ENCODE measurements at regions not wholly inside any gene's neighbourhood (a gene's known extent, or its start where the extent isn't known, plus 50 kb on each side); places are given as distances from the start of the nearest gene placed in this dataset.

DNA sequence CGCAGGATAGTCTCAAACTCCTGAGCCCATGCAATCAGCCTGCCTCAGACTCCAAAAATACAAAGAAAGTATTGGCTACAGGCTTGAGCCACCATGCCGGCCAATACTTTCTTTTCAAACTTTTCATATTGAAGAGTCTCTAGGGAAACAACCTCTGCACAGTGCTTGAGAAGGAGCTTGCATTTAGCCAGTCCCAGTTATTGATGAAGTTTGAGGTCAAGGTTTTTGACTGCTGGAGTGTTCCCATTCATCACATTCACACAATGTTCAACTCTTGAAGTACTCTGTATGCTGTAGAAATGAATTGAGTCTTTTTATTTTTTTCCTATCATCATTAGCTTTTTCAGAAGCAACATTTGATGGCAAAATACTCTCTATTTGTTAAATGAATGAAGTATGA is 355.8 kb upstream of the E2F7 start:
- dilution Hi-C loops (cut with MboI; ENCODE audit: extremely low pct_ligation_motif_present, low sequenced_read_pairs): no loop called here
- Histone ChIP-seq H3K4me1 (ENCODE audit: control insufficient read depth, extremely low read depth, insufficient read depth, low read length) (no peaks in the 10 kb centered on the region), H3K27me3 (ENCODE audit: control insufficient read depth in 2 of 2, insufficient read depth in 2 of 2, low read length in 2 of 2) (no peaks in the 10 kb centered on the region), H2AFZ (ENCODE audit: low read depth, low read length) (no peak overlapping the region), H3K79me2 (ENCODE audit: control insufficient read depth, insufficient read depth, low read length) (no peaks in the 10 kb centered on the region), H3K9me1 (replicated peaks; ENCODE audit: control insufficient read depth, extremely low read depth, insufficient read depth, low read length) (no peaks in the 10 kb centered on the region), H3K36me3 (ENCODE audit: control insufficient read depth in 2 of 2, extremely low read depth in 1 of 2, insufficient read depth in 2 of 2, low read length in 2 of 2) (no peaks in the 10 kb centered on the region), H3K9ac (replicated peaks; ENCODE audit: extremely low read depth, insufficient read depth, low read length) (no peak overlapping the region), H3K4me3 (replicated peaks in 1 of 3; ENCODE audit: insufficient read depth in 1 of 3, low read depth in 1 of 3, low read length in 3 of 3) (no peak overlapping the region), H3K27ac (ENCODE audit: insufficient read depth, low read depth, low read length) (no peak overlapping the region), H3K9me3 (replicated peaks; ENCODE audit: control insufficient read depth, insufficient read depth, low read length) (no peaks in the 10 kb centered on the region), H3K4me2 (ENCODE audit: insufficient read depth, low read length) (no peak overlapping the region), H4K20me1 (replicated peaks; ENCODE audit: control insufficient read depth, extremely low read depth, insufficient read depth, low read length) (no peaks in the 10 kb centered on the region)
- BruUV-seq (replicated peaks): no TSS peak
- TF ChIP-seq POLR2AphosphoS5 (IDR thresholded peaks at IDR 0.05; ENCODE audit: insufficient read depth, low read depth, low read length) (no peak), EZH2 (IDR thresholded peaks at IDR 0.05; ENCODE audit: borderline replicate concordance, low read depth, low read length, severe bottlenecking) (no peak), FOS (IDR thresholded peaks at IDR 0.05; ENCODE audit: borderline replicate concordance, insufficient read depth, low read length) (no peak), JUN (IDR thresholded peaks at IDR 0.05; ENCODE audit: borderline replicate concordance, insufficient read depth, insufficient read length, low read depth) (no peak), POLR2A (IDR thresholded peaks at IDR 0.05; ENCODE audit: low read depth, low read length) (no peak), MYC (IDR thresholded peaks at IDR 0.05; ENCODE audit: low read depth, low read length) (no peak), GATA2 (IDR thresholded peaks at IDR 0.05; ENCODE audit: insufficient read depth, insufficient read length, low read depth, low read length) (no peak)
- TF ChIP-seq, protein P1, sequence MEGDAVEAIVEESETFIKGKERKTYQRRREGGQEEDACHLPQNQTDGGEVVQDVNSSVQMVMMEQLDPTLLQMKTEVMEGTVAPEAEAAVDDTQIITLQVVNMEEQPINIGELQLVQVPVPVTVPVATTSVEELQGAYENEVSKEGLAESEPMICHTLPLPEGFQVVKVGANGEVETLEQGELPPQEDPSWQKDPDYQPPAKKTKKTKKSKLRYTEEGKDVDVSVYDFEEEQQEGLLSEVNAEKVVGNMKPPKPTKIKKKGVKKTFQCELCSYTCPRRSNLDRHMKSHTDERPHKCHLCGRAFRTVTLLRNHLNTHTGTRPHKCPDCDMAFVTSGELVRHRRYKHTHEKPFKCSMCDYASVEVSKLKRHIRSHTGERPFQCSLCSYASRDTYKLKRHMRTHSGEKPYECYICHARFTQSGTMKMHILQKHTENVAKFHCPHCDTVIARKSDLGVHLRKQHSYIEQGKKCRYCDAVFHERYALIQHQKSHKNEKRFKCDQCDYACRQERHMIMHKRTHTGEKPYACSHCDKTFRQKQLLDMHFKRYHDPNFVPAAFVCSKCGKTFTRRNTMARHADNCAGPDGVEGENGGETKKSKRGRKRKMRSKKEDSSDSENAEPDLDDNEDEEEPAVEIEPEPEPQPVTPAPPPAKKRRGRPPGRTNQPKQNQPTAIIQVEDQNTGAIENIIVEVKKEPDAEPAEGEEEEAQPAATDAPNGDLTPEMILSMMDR (IDR thresholded peaks at IDR 0.05; ENCODE audit: extremely low read depth in 1 of 2, insufficient read depth in 1 of 2, low read depth in 1 of 2, low read length in 2 of 2): no peak
- TF ChIP-seq, protein P2, sequence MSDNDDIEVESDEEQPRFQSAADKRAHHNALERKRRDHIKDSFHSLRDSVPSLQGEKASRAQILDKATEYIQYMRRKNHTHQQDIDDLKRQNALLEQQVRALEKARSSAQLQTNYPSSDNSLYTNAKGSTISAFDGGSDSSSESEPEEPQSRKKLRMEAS (IDR thresholded peaks at IDR 0.05; ENCODE audit: insufficient read depth, insufficient read length): no peak
- FAIRE-seq (no peak), DNase-seq (ENCODE audit: low read depth, low spot score) (no peak)
- intact Hi-C loops (cut with micrococcal nuclease): no loop called here
- ChIA-PET POLR2A (no interaction called here), CTCF (interaction anchor here (0.6 to 1.3 kb wide), 2 partner anchors 10 to 196 kb away, joined by 3 to 4 read pairs; no protein-coding TSS in a partner anchor)

Data from endothelial cell of umbilical vein (primary cell).